GM23338 (cell line): ENCODE measurements at regions not wholly inside any gene's neighbourhood (a gene's known extent, or its start where the extent isn't known, plus 50 kb on each side); places are given as distances from the start of the nearest gene placed in this dataset.

Experiments
- ATAC-seq: fragments of 200-7000 bp; cut with Tn5 transposase; 3 replicates; pipeline ENCODE4 v1.9.1; 2020
- DNase-seq: peaks from one replicate; pipeline ENCODE4 v3.0.0-alpha.2; 2015; ENCODE audit warnings: low spot score
- H2AFZ ChIP-seq: fragments of 200-600 bp; sonication (generic); 2 replicates; pipeline ENCODE4 v1.8.0; 2016; ENCODE audit warnings: antibody characterized with exemption, mild to moderate bottlenecking, moderate library complexity
- H3F3A ChIP-seq: fragments of 200-600 bp; sonication (generic); replicated peaks from 2 replicates; pipeline ENCODE4 v1.8.0; 2017; ENCODE audit warnings: antibody characterized with exemption, mixed run types, low read depth
- H3K27ac ChIP-seq: fragments of 200-600 bp; sonication (generic); 2 replicates; pipeline ENCODE4 v1.6.1; 2016; ENCODE audit warnings: low read depth
- H3K27me3 ChIP-seq: fragments of 200-600 bp; sonication (generic); 2 replicates; pipeline ENCODE4 v1.8.0; 2016; ENCODE audit warnings: mild to moderate bottlenecking, mixed run types, moderate library complexity; ENCODE audit not compliant: insufficient read depth
- H3K36me3 ChIP-seq: fragments of 200-600 bp; sonication (generic); 2 replicates; pipeline ENCODE4 v1.8.0; 2016; ENCODE audit warnings: mild to moderate bottlenecking; ENCODE audit not compliant: insufficient read depth
- H3K4me1 ChIP-seq: fragments of 200-600 bp; sonication (generic); 2 replicates; pipeline ENCODE4 v1.8.0; 2016; ENCODE audit warnings: mild to moderate bottlenecking, moderate library complexity; ENCODE audit not compliant: insufficient read depth
- H3K4me2 ChIP-seq: fragments of 200-600 bp; sonication (generic); 2 replicates; pipeline ENCODE4 v1.7.1; 2017; ENCODE audit warnings: mixed run types
- H3K4me3 ChIP-seq: fragments of 200-600 bp; sonication (generic); 2 replicates; pipeline ENCODE4 v1.6.1; 2016; ENCODE audit warnings: mixed run types
- H3K79me2 ChIP-seq: fragments of 200-600 bp; sonication (generic); replicated peaks from 2 replicates; pipeline ENCODE4 v1.8.0; 2017; ENCODE audit warnings: mild to moderate bottlenecking; ENCODE audit not compliant: insufficient read depth
- H3K9me2 ChIP-seq: fragments of 200-600 bp; sonication (generic); 2 replicates; pipeline ENCODE4 v1.8.0; 2017; ENCODE audit not compliant: insufficient read depth
- H4K20me1 ChIP-seq: fragments of 200-600 bp; sonication (generic); replicated peaks from 2 replicates; pipeline ENCODE4 v1.8.0; 2017; ENCODE audit warnings: mild to moderate bottlenecking; ENCODE audit not compliant: insufficient read depth
- H3K27ac Mint-ChIP-seq: 2 replicates; pipeline ENCODE4 v1.8.0; 2020; ENCODE audit warnings: inconsistent platforms, mild to moderate bottlenecking, moderate library complexity, mixed read lengths
- H3K27me3 Mint-ChIP-seq: 3 replicates; pipeline ENCODE4 v1.8.0; 2022; ENCODE audit warnings: low read depth, mild to moderate bottlenecking, moderate library complexity, mixed read lengths, inconsistent platforms; ENCODE audit not compliant: insufficient read depth, poor library complexity
- H3K36me3 Mint-ChIP-seq: 3 replicates; pipeline ENCODE4 v1.8.0; 2021; ENCODE audit warnings: low read depth, mild to moderate bottlenecking, inconsistent platforms, moderate library complexity, mixed read lengths
- H3K4me1 Mint-ChIP-seq: 3 replicates; pipeline ENCODE4 v1.8.0; 2020; ENCODE audit warnings: mild to moderate bottlenecking, inconsistent platforms, mixed read lengths
- H3K4me3 Mint-ChIP-seq: 3 replicates; pipeline ENCODE4 v1.8.0; 2021; ENCODE audit warnings: moderate library complexity, mild to moderate bottlenecking, inconsistent platforms, mixed read lengths
- H3K9me3 Mint-ChIP-seq: 3 replicates; pipeline ENCODE4 v1.8.0; 2020; ENCODE audit warnings: moderate library complexity, mild to moderate bottlenecking, inconsistent platforms, mixed read lengths
- CREB1 ChIP-seq: fragments of 250-450 bp; sonication (Bioruptor Pico); IDR thresholded peaks from 2 replicates; pipeline ENCODE4 v1.5.0; 2020; ENCODE audit warnings: low read depth, mild to moderate bottlenecking, moderate library complexity
- CTCF ChIP-seq, 2 experiments: fragments of 200-600 bp in 1 of 2; sonication (generic) in 1 of 2; conservative IDR thresholded peaks; 2 replicates each; pipeline versions ENCODE4 v1.5.1 to v1.6.1; 2016 to 2017; ENCODE audit warnings: antibody characterized with exemption in 2 of 2, low read depth in 2 of 2, mild to moderate bottlenecking in 2 of 2, moderate library complexity in 1 of 2
- ETS1 ChIP-seq: IDR thresholded peaks from 2 replicates; pipeline ENCODE4 v1.6.1; 2016; ENCODE audit warnings: antibody characterized with exemption
- EZH2 ChIP-seq: fragments of 200-600 bp; sonication (generic); IDR thresholded peaks from one replicate; pipeline ENCODE4 v1.8.0; 2017; ENCODE audit warnings: antibody characterized with exemption, mild to moderate bottlenecking, low read depth; ENCODE audit not compliant: unreplicated experiment
- EZH2phosphoT487 ChIP-seq: fragments of 200-600 bp; sonication (generic); IDR thresholded peaks from one replicate; pipeline ENCODE4 v1.8.1; 2018; ENCODE audit warnings: antibody characterized with exemption; ENCODE audit not compliant: unreplicated experiment
- JUNB ChIP-seq: IDR thresholded peaks from one replicate; pipeline ENCODE4 v1.6.1; 2016; ENCODE audit warnings: antibody characterized with exemption; ENCODE audit not compliant: unreplicated experiment
- NANOG ChIP-seq: IDR thresholded peaks from 2 replicates; pipeline ENCODE4 v1.6.1; 2016; ENCODE audit warnings: antibody characterized with exemption, borderline replicate concordance
- POLR2AphosphoS5 ChIP-seq: IDR thresholded peaks from 2 replicates; pipeline ENCODE4 v1.6.1; 2016; ENCODE audit warnings: antibody characterized with exemption, low read depth
- STAT1 ChIP-seq: IDR thresholded peaks from one replicate; pipeline ENCODE4 v1.6.1; 2016; ENCODE audit warnings: antibody characterized with exemption; ENCODE audit not compliant: unreplicated experiment
- ZNF114 ChIP-seq: fragments of 250-450 bp; sonication (Bioruptor Pico); IDR thresholded peaks from 2 replicates; pipeline ENCODE4 v1.5.0; 2020; ENCODE audit warnings: mild to moderate bottlenecking, moderate library complexity
- ZNF331 ChIP-seq: fragments of 250-450 bp; sonication (Bioruptor Pico); IDR thresholded peaks from 2 replicates; pipeline ENCODE4 v1.5.0; 2020; ENCODE audit warnings: low read depth, mild to moderate bottlenecking, moderate library complexity
- ZNF462 ChIP-seq: fragments of 250-450 bp; sonication (Bioruptor Pico); IDR thresholded peaks from 2 replicates; pipeline ENCODE4 v1.5.0; 2020; ENCODE audit warnings: mild to moderate bottlenecking, moderate library complexity

- Mint-ChIP-seq H3K27me3 (peaks cover 22% of the 10 kb centered on the region), H3K4me3 (no peak overlapping the region), H3K36me3 (peaks cover 3% of the 10 kb centered on the region; the same call in 2 of the 3 replicates), H3K27ac (no peak overlapping the region), H3K4me1 (peaks cover 39% of the 10 kb centered on the region), H3K9me3 (peaks cover 7% of the 10 kb centered on the region; the same call in 2 of the 3 replicates)
- no peaks in the 10 kb centered on the region for H3K9me2 ChIP-seq
- no peaks in the 10 kb centered on the region; the same call in 1 of the 2 replicates for H3K36me3 ChIP-seq
- H3K4me2 ChIP-seq: no peak overlapping the region
- H3F3A ChIP-seq: no peaks in the 10 kb centered on the region
- H3K79me2 ChIP-seq: no peaks in the 10 kb centered on the region
- H2AFZ ChIP-seq: no peak overlapping the region
- H3K4me1 ChIP-seq: peaks cover 18% of the 10 kb centered on the region
- H3K4me3 ChIP-seq: no peak overlapping the region
- no peak for DNase-seq
- ATAC-seq: no peak
- H3K27ac ChIP-seq: no peak overlapping the region
- H4K20me1 ChIP-seq: no peaks in the 10 kb centered on the region
- TF ChIP-seq EZH2phosphoT487: no peak
- H3K27me3 ChIP-seq: no peaks in the 10 kb centered on the region
These were observed 94.4 kb downstream of the RHOB start for GRCh38 chr2:20541294-20541640.

- Mint-ChIP-seq H3K27me3 (peaks cover 24% of the 10 kb centered on the region), H3K27ac (no peak overlapping the region), H3K36me3 (peaks cover 7% of the 10 kb centered on the region; the same call in 2 of the 3 replicates), H3K4me3 (no peak overlapping the region), H3K4me1 (peaks cover 40% of the 10 kb centered on the region), H3K9me3 (peaks cover 11% of the 10 kb centered on the region; the same call in 2 of the 3 replicates)
- no peaks in the 10 kb centered on the region for H3F3A ChIP-seq
- H3K27me3 ChIP-seq: no peaks in the 10 kb centered on the region
- TF ChIP-seq POLR2AphosphoS5 (no peak), ZNF462 (CRISPR knock-in tag) (no peak), ETS1 (no peak), CTCF (conservative IDR thresholded peaks at IDR 0.05; ENCODE audit: low read depth in 2 of 2) (no peak), NANOG (no peak), ZNF331 (no peak), CREB1 (CRISPR knock-in tag) (no peak), EZH2phosphoT487 (no peak), EZH2 (no peak), JUNB (no peak), ZNF114 (CRISPR knock-in tag) (no peak), STAT1 (no peak)
- no peak overlapping the region for H2AFZ ChIP-seq
- H3K27ac ChIP-seq: no peak overlapping the region
- DNase-seq (no peak), ATAC-seq (no peak)
- peaks cover 16% of the 10 kb centered on the region for H3K4me1 ChIP-seq
- no peaks in the 10 kb centered on the region for H4K20me1 ChIP-seq
- no peaks in the 10 kb centered on the region for H3K9me2 ChIP-seq
- H3K4me2 ChIP-seq: no peak overlapping the region
- no peak overlapping the region for H3K4me3 ChIP-seq
- no peaks in the 10 kb centered on the region for H3K79me2 ChIP-seq
- no peaks in the 10 kb centered on the region; the same call in 1 of the 2 replicates for H3K36me3 ChIP-seq
These were observed 94.8 kb downstream of the RHOB start for GRCh38 chr2:20541651-20542050.
